Astrocyte of the spinal cord (primary cell): ENCODE measurements at regions not wholly inside any gene's neighbourhood (a gene's known extent, or its start where the extent isn't known, plus 50 kb on each side); places are given as distances from the start of the nearest gene placed in this dataset.
"Not testable (repeated sequence)": the region's sequence is repeated elsewhere in the genome, so short reads cannot be mapped to it uniquely, and the experiment has no call there.

Experiments used
- DNase-seq: peaks from one replicate; pipeline ENCODE4 v3.0.0; 2011; ENCODE audit warnings: low read depth, low spot score
- H3K4me3 ChIP-seq: 2 replicates; pipeline ENCODE4 v1.5.1; 2011; ENCODE audit warnings: low read depth, mild to moderate bottlenecking, low read length, moderate library complexity
- in situ Hi-C: cut with HindIII; loops from 2 replicates; pipeline ENCODE4 v1.10.0; 2017; ENCODE audit warnings: low sequenced_read_pairs
- TF ChIP-seq, protein P1 (sequence below): IDR thresholded peaks from 2 replicates; pipeline ENCODE4 v1.5.1; 2012; ENCODE audit warnings: low read depth, mild to moderate bottlenecking, low read length, inconsistent platforms

DNA sequence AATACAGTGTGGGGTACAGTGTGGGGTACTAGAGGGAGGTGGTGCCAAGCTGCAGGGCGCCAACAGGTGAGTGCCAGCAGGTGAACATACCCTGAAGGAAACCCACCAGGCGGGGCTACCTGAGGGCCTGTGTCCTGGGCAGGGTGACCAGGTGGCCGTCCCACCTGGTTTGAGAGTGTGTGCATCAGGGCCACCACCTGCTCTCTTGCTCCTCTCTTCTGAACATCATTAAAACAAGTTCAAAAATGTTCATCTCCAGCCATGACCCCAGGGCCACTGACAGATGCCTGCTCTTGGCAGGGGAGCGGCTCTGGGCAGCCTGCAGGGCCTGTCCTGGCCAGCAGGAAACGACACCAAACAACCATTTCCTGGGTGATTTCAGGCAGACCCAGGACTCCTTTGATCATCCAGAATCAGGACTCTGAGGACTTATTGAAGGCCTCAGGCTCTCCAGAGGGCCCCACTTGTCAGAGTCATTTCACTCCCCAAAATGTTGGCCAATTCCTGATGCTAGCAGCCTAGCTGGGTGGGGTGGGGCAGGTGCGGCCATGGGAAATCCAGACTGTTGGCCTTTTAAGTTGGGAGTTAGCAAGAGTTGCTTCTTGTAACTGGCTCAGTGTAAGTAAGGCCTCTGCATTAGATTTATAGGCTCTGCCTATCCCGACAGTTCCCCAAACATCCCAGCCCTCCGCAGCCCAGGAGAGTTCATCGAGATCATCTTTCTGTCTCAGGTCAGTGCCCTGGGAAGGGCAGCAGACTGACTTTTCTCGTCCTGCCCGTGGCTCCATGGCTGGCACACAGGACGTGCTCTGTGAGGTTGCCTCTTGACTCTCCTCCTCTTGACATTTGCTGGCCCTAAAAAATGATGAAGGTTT, 111.5 kb upstream of the ZNF236 start:
- no peak for DNase-seq
- no peak overlapping the region for H3K4me3 ChIP-seq
- TF ChIP-seq, protein P1, sequence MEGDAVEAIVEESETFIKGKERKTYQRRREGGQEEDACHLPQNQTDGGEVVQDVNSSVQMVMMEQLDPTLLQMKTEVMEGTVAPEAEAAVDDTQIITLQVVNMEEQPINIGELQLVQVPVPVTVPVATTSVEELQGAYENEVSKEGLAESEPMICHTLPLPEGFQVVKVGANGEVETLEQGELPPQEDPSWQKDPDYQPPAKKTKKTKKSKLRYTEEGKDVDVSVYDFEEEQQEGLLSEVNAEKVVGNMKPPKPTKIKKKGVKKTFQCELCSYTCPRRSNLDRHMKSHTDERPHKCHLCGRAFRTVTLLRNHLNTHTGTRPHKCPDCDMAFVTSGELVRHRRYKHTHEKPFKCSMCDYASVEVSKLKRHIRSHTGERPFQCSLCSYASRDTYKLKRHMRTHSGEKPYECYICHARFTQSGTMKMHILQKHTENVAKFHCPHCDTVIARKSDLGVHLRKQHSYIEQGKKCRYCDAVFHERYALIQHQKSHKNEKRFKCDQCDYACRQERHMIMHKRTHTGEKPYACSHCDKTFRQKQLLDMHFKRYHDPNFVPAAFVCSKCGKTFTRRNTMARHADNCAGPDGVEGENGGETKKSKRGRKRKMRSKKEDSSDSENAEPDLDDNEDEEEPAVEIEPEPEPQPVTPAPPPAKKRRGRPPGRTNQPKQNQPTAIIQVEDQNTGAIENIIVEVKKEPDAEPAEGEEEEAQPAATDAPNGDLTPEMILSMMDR, result no peak
- in situ Hi-C loops, result no loop called here

DNA sequence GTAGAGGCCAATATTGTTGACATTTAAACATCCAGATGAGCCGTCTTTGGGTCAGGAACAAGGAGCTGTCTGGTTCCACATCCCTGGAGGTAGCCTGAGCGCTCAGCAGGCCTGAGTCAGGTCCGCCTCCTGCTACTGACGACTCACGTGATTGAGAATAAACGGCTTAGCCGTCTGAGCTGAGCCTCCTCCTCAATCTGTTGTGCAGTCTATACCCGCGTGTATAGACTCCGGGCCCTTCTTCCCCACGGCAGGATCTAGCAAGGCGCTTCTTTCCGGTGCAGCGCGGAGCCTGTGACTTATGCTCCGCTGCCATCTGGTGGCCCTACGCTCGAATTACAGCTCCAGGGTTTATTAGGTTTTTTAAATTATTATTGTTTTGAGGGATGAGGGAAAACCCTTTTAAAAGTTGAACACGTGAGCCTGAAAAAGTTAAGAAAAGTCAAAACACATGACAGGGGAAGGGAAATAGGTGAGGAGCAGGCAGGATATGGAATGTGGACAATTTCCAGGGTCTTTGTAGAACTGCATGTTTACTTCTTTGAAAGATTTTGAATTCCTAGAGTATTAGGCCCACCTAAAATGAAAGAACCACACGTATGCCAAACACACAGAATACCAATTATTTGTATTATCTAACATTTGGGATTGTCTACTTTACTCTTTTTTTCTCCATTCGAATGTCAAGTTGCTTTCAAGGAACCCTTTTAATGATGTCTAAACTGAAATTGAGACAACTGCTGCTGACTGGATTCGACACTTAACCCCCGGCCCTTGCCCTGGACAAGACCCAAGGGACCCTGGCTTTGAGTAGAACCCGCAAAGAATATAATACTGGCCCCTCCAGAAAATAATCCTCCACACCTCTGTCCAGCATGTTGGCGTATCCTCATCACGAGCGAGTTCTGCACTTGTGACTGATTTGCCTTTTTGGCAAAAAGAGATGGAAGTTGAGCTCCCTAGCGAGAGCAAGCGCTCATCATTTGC, 112.4 kb upstream of the ZNF236 start:
- peak; percentile 72 for DNase-seq
- in situ Hi-C loops, result no loop called here
- H3K4me3 ChIP-seq, result no peak overlapping the region
- TF ChIP-seq, protein P1, result peak; percentile 85

DNA sequence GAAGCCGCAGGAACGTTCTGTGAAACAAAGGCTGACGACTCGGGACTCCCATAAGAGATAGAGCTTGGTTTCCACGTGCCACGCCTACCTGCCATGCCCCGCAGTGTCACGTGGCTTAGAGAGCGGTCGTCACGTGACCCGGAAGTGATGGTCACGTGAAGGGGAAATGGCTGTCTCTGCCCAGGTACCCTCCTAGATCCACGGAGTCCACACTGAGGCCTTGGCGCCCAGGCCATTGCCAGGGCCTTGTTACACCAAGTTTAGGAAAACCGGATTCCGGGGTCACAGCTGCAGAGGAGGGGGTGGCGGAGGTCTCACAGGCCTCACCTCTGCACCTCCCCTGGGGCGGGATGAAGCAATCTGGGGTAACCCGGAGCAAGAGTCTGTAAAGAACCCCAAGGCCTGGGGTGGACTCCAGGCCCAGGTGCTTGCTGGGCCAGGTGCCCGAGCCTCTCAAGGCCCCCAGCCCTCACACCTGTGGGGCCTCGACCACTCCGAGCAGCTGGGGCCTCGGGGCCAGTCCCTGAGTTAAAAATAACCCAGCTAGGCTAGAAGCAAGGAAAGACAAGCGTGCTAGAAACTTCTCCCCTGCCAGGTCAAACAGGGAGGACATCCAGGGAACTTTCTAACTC, 113.5 kb upstream of the ZNF236 start:
- in situ Hi-C loops, result no loop called here
- no peak overlapping the region for H3K4me3 ChIP-seq
- TF ChIP-seq, protein P1, result no peak
- DNase-seq, result no peak

DNA sequence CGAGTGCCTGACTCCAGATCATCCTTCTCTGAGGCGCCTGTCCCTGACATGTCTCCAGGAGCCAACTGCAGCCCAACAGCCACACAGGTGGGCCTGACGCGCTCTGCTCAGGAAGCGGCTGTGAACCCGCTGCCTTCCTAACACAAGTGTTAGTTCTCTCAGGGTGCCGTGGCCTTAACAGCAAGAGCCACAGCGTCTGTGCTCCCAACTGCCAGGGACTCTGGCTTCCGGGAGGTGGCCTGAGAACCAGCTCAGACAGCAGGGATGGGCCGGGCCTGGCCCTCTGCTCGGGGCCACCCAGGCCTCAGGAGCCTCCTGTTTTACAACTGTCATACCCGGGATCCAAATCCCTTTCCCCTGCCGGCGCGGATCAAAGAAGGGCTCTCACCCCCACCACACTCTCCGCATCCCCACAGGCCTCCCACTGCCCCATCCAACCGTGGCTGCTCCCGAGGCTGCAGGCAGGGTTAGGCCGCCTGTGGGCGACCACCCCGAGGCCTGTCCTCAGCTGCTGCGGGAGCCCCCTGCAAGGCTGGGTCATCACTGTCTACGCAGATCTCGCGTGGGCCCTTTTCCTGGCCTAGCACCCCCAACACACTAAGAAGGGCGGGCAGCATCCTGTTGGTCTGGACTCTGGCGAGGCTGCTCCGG, 114.2 kb upstream of the ZNF236 start:
- TF ChIP-seq, protein P1, result no peak
- in situ Hi-C loops, result no loop called here
- no peak overlapping the region for H3K4me3 ChIP-seq
- DNase-seq, result no peak

DNA sequence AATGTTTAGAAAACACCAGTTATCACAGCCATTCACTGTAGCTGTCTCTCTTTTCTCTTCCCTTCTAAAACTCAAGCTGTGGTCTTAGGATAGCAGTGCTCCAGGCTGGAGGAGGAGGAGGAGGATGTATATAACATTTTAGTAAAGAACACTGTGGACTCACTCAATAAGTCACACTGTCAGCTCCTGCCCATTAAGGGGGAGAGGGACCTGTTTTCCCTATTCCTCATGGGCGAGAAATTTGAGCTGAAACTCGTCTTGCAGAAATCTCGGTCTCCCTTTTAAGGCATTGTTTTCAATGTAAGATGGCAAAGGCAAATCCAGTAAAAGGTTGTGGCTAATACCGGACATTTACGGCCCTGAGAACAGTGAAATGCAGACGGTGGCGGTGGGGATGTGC, 114.8 kb upstream of the ZNF236 start:
- TF ChIP-seq, protein P1, result no peak
- in situ Hi-C loops, result no loop called here
- no peak overlapping the region for H3K4me3 ChIP-seq
- no peak for DNase-seq

DNA sequence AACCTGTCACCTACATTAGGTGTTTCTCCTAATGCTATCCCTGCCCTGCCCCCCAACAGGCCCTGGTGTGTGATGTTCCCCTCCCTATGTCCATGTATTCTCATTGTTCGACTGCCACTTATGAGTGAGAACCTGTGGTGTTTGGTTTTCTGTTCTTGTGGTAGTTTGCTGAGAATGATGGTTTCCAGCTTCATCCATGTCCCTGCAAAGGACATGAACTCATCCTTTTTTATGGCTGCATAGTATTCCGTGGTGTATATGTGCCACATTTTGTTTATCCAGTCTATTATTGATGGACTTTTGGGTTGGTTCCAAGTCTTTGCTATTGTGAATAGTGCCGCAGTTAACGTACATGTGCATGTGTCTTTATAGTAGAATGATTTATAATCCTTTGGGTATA, 117.8 kb upstream of the ZNF236 start:
- H3K4me3 ChIP-seq, in situ Hi-C loops, DNase-seq: not testable (repeated sequence)
